ENCODE measurements at regions not wholly inside any gene's neighbourhood (a gene's known extent, or its start where the extent isn't known, plus 50 kb on each side); places are given as distances from the start of the nearest gene placed in this dataset.

DNA sequence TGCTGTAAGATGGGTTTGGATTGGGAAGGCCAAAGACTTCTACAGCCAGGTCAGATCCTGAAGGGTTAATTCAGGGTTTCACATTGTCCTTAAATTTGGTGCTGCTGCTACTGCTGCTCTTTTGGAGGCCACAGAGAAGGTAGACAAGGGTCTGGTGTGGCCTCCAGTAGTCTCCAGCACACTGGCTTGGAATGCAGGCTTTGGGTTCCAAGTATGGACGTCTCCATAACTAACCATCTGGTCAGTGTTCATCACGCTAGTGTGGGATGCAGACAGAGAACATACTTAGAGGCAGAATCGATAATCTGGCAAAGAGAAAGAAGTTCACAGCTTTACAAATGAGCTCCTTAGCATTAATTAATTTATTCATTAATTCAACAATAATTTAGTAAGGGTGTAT lies 154.1 kb downstream of the ZBTB18 start:
- TF ChIP-seq CTCF (conservative IDR thresholded peaks at IDR 0.05) (no peak), EZH2 (IDR thresholded peaks at IDR 0.05; ENCODE audit: low read depth) (no peak)

Data from PC-9 (cell line).